HepG2 (cell line): ENCODE measurements at regions not wholly inside any gene's neighbourhood (a gene's known extent, or its start where the extent isn't known, plus 50 kb on each side); places are given as distances from the start of the nearest gene placed in this dataset.

Experiments used
- ATAC-seq: fragments of 200-7000 bp; cut with Tn5 transposase; 3 replicates; pipeline ENCODE4 v1.9.1; 2020; ENCODE audit warnings: mild to moderate bottlenecking, moderate library complexity
- BruUV-seq: library from RNA; stranded (reverse); fragments of 400-500 nt; replicated peaks from 2 replicates; lab custom pipeline; 2021; lab: Mats Ljungman, UMichigan
- CTCF ChIA-PET: fragments of 300-600 bp; formaldehyde crosslinking; extraction: SDS; loops from one replicate; lab custom pipeline; 2021; ENCODE audit warnings: low total read pairs, inconsistent platforms, low intra/inter-chr PET ratio; lab: Yijun Ruan, JAX
- POLR2A ChIA-PET: fragments of 350-600 bp; sonication (Branson Sonifier 250); formaldehyde crosslinking; loops from one replicate; lab custom pipeline; 2020; ENCODE audit warnings: antibody characterized with exemption, inconsistent platforms; lab: Yijun Ruan, JAX
- DNase-seq: peaks from one replicate; pipeline ENCODE4 v3.0.0-alpha.2; 2015; ENCODE audit warnings: low spot score
- FAIRE-seq: peaks from 3 replicates; lab custom pipeline; 2011; peaks lifted over from hg19 to GRCh38; lab: Jason Lieb, UNC
- H2AFZ ChIP-seq: one replicate; pipeline ENCODE4 v1.6.1; 2011; ENCODE audit warnings: low read length, inconsistent platforms
- H3K27ac ChIP-seq: fragments of 300-600 bp; 3 replicates; pipeline ENCODE4 v1.8.0; 2011; ENCODE audit warnings: mixed run types, mild to moderate bottlenecking, mixed read lengths, low read length, inconsistent platforms; ENCODE audit not compliant: insufficient read depth; ENCODE audit errors: extremely low read length
- H3K27me3 ChIP-seq, 2 experiments: fragments of 200-600 bp in 1 of 2; 2 replicates in 1 of 2; 3 replicates in 1 of 2; pipeline versions ENCODE4 v1.6.0 to v1.8.0; 2011; ENCODE audit warnings: low read length in 2 of 2, mild to moderate bottlenecking in 2 of 2, moderate library complexity in 2 of 2, inconsistent platforms in 1 of 2; ENCODE audit not compliant: insufficient read depth in 2 of 2, control insufficient read depth in 1 of 2
- H3K36me3 ChIP-seq, 2 experiments: fragments of 200-600 bp in 1 of 2; replicated peaks in 1 of 2; 2 replicates in 1 of 2; 3 replicates in 1 of 2; pipeline versions ENCODE4 v1.5.1 to v1.8.0; 2011; ENCODE audit warnings: low read length in 2 of 2, inconsistent platforms in 1 of 2; ENCODE audit not compliant: insufficient read depth in 2 of 2, control insufficient read depth in 1 of 2
- H3K4me1 ChIP-seq: 2 replicates; pipeline ENCODE4 v1.5.1; 2012; ENCODE audit warnings: low read length, inconsistent platforms; ENCODE audit not compliant: insufficient read depth
- H3K4me2 ChIP-seq: 2 replicates; pipeline ENCODE4 v1.6.0; 2011; ENCODE audit warnings: low read depth, low read length, inconsistent platforms
- H3K4me3 ChIP-seq, 3 experiments: fragments of 200-600 bp in 1 of 3; sonication (generic), shearing (Covaris generic) in 1 of 3; replicated peaks in 1 of 3; 2 replicates each; pipeline ENCODE4 v1.5.1; 2011 to 2016; ENCODE audit warnings: low read length in 3 of 3, inconsistent platforms in 2 of 3, low read depth in 2 of 3, mild to moderate bottlenecking in 2 of 3, control low read depth in 1 of 3, mixed read lengths in 1 of 3; ENCODE audit not compliant: insufficient read depth in 1 of 3
- H3K79me2 ChIP-seq: one replicate; pipeline ENCODE4 v1.6.1; 2011; ENCODE audit warnings: low read length, inconsistent platforms; ENCODE audit not compliant: insufficient read depth
- H3K9ac ChIP-seq: 2 replicates; pipeline ENCODE4 v1.6.0; 2011; ENCODE audit warnings: mild to moderate bottlenecking, low read depth, low read length, inconsistent platforms; ENCODE audit not compliant: insufficient read depth
- H3K9me3 ChIP-seq: 2 replicates; pipeline ENCODE4 v1.5.1; 2012; ENCODE audit warnings: mild to moderate bottlenecking, low read length
- H4K20me1 ChIP-seq: 2 replicates; pipeline ENCODE4 v1.6.0; 2011; ENCODE audit warnings: inconsistent platforms, mild to moderate bottlenecking, low read length, moderate library complexity; ENCODE audit not compliant: insufficient read depth
- ADNP ChIP-seq: sonication (generic); formaldehyde crosslinking; IDR thresholded peaks from 2 replicates; pipeline ENCODE4 v1.4.0; 2020; ENCODE audit warnings: missing genetic modification reagents
- AKAP8 ChIP-seq: sonication (generic); formaldehyde crosslinking; IDR thresholded peaks from 2 replicates; pipeline ENCODE4 v1.5.1; 2020; ENCODE audit warnings: mild to moderate bottlenecking, missing genetic modification reagents
- CHD2 ChIP-seq: IDR thresholded peaks from 2 replicates; pipeline ENCODE4 v1.6.1; 2011; ENCODE audit warnings: low read depth, low read length, improper control_type of control experiment
- HNRNPL ChIP-seq: fragments of 200-400 bp; formaldehyde crosslinking; IDR thresholded peaks from 2 replicates; pipeline ENCODE4 v1.6.1; 2017; ENCODE audit warnings: mild to moderate bottlenecking, low read depth, low read length
- MAFK ChIP-seq, 2 experiments: IDR thresholded peaks in 1 of 2; conservative IDR thresholded peaks in 1 of 2; 2 replicates each; pipeline ENCODE4 v1.6.1; 2011; ENCODE audit warnings: improper control_type of control experiment in 2 of 2, low read length in 2 of 2
- NFE2L2 ChIP-seq: fragments of 150-350 bp; IDR thresholded peaks from 2 replicates; pipeline ENCODE4 v1.6.1; 2014; ENCODE audit warnings: low read length
- STAG1 ChIP-seq: sonication (generic); formaldehyde crosslinking; IDR thresholded peaks from 2 replicates; pipeline ENCODE4 v1.4.0; 2020; ENCODE audit warnings: missing genetic modification reagents
- ZNF136 ChIP-seq: sonication (generic); formaldehyde crosslinking; IDR thresholded peaks from 2 replicates; pipeline ENCODE4 v1.8.1; 2022; ENCODE audit warnings: low read depth, mild to moderate bottlenecking, moderate library complexity, missing genetic modification reagents
- ZNF383 ChIP-seq: sonication (generic); formaldehyde crosslinking; IDR thresholded peaks from 2 replicates; pipeline ENCODE4 v1.4.0; 2020; ENCODE audit warnings: missing genetic modification reagents, mild to moderate bottlenecking, borderline replicate concordance
- WGBS: methylation state at CpG from one replicate; pipeline ENCODE4 v1.1.6; 2017; ENCODE audit warnings: low lambda C conversion rate; 5-methylcytosine and 5-hydroxymethylcytosine counted together
- in situ Hi-C: cut with HindIII; loops from 2 replicates; pipeline ENCODE4 v1.10.0; 2017; ENCODE audit warnings: low pct_unique_long_range_greater_than_20kb; ENCODE audit not compliant: extremely low pct_ligation_motif_present
- intact Hi-C: fragments of 100-400 bp; cut with micrococcal nuclease; formaldehyde crosslinking; loops from one replicate; pipeline ENCODE4 v1.10.0; 2022; ENCODE audit not compliant: unreplicated experiment
- TF ChIP-seq, protein P1 (sequence below): sonication (generic); formaldehyde crosslinking; IDR thresholded peaks from 2 replicates; pipeline ENCODE4 v1.8.1; 2023; ENCODE audit warnings: missing genetic modification reagents, inconsistent platforms, borderline replicate concordance
- TF ChIP-seq, protein P2 (sequence below): sonication (generic); formaldehyde crosslinking; IDR thresholded peaks from 2 replicates; pipeline ENCODE4 v1.5.1; 2020; ENCODE audit warnings: missing genetic modification reagents, mild to moderate bottlenecking, borderline replicate concordance
- TF ChIP-seq, protein P3 (sequence below): sonication (generic); formaldehyde crosslinking; IDR thresholded peaks from 2 replicates; pipeline ENCODE4 v1.4.0; 2020; ENCODE audit warnings: mild to moderate bottlenecking, low read depth, missing genetic modification reagents
- TF ChIP-seq, protein P4 (sequence below): sonication (generic); formaldehyde crosslinking; IDR thresholded peaks from 2 replicates; pipeline ENCODE4 v1.4.0; 2020; ENCODE audit warnings: missing genetic modification reagents; ENCODE audit errors: not compliant biosample characterization
- TF ChIP-seq, protein P5 (sequence below): sonication (generic); formaldehyde crosslinking; IDR thresholded peaks from 2 replicates; pipeline ENCODE4 v1.8.1; 2023; ENCODE audit warnings: mild to moderate bottlenecking, missing genetic modification reagents, borderline replicate concordance
- TF ChIP-seq, protein P6 (sequence below): sonication (generic); formaldehyde crosslinking; IDR thresholded peaks from 2 replicates; pipeline ENCODE4 v1.5.0; 2020; ENCODE audit warnings: mild to moderate bottlenecking, missing genetic modification reagents
- TF ChIP-seq, protein P7 (sequence below): sonication (generic); formaldehyde crosslinking; IDR thresholded peaks from 2 replicates; pipeline ENCODE4 v1.5.0; 2020; ENCODE audit warnings: missing genetic modification reagents

DNA sequence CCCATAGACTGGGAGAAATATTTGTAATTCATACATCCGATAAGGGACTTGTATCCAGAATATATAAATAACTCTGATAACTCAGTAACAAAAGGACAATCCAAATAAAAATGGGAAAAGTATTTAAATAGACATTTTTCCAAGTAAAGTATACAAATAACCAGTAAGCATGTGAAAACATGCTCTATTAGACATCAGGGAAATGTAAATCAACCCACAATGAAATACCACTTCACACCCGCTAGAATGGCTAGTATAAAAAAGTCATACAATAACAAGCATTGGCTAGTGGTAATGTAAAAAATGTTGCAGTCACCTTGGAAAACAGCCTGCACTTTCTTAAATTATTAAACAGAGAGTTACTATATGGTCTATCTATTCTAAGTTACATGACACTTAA lies 650.7 kb downstream of the C12orf50 start (continued):
- TF ChIP-seq, protein P1, sequence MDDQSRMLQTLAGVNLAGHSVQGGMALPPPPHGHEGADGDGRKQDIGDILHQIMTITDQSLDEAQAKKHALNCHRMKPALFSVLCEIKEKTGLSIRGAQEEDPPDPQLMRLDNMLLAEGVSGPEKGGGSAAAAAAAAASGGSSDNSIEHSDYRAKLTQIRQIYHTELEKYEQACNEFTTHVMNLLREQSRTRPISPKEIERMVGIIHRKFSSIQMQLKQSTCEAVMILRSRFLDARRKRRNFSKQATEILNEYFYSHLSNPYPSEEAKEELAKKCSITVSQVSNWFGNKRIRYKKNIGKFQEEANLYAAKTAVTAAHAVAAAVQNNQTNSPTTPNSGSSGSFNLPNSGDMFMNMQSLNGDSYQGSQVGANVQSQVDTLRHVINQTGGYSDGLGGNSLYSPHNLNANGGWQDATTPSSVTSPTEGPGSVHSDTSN = no peak
- no peak for TF ChIP-seq MAFK (conservative IDR thresholded peaks at IDR 0.05 in 1 of 2, IDR thresholded peaks at IDR 0.05 in 1 of 2; ENCODE audit: low read length in 2 of 2)
- TF ChIP-seq, all 625 proteins: peak for 0

DNA sequence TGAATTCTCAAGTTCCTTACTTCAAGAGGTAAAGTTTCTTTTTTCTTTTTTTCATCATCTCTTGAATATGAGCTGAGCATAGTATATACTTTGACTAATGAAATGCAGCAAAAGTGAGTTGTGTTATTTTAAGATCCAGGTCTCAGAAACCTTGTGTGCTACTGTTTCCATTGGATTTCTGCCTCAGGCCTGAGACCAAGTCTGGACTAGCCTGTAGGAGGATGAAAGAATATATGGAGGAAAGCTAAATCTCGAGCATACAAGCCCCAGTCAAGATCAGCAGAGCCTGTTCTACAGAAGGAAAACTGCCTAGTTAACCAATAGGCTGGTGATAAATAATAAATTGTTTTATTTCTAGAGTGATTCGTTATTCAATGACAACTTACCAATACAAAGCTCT lies 652.5 kb downstream of the C12orf50 start:
- intact Hi-C loops = no loop called here
- Histone ChIP-seq H3K36me3 (no peaks in the 10 kb centered on the region), H3K27ac (no peak overlapping the region), H3K4me1 (no peaks in the 10 kb centered on the region), H3K9me3 (peaks cover 62% of the 10 kb centered on the region), H3K9ac (no peak overlapping the region), H2AFZ (no peak overlapping the region), H3K4me2 (no peak overlapping the region), H3K4me3 (no peak overlapping the region), H3K79me2 (no peaks in the 10 kb centered on the region), H4K20me1 (no peaks in the 10 kb centered on the region), H3K27me3 (no peaks in the 10 kb centered on the region)
- no peak for DNase-seq
- in situ Hi-C loops = no loop called here
- POLR2A ChIA-PET = no interaction called here
- no peak for ATAC-seq
- BruUV-seq = no TSS peak
- CTCF ChIA-PET = no interaction called here
- no peak for FAIRE-seq
- WGBS = 0% methylated on average over 2 of the region's 2 CpGs
- no peak for TF ChIP-seq NFE2L2
- no peak for TF ChIP-seq CHD2
- TF ChIP-seq, protein P2, sequence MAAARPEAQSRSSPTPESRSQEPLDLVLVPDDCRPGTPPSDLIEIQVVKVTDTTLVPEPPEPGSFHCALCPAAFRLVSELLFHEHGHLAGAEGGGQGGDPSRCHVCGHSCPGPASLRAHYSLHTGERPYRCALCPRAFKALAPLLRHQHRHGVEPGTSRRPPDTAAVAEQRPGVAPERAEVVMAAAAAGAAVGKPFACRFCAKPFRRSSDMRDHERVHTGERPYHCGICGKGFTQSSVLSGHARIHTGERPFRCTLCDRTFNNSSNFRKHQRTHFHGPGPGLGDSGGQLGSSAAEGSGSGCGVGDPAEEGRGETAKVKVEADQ (CRISPR knock-in tag) = no peak
- TF ChIP-seq AKAP8 = no peak
- no peak for TF ChIP-seq HNRNPL
- TF ChIP-seq, protein P3, sequence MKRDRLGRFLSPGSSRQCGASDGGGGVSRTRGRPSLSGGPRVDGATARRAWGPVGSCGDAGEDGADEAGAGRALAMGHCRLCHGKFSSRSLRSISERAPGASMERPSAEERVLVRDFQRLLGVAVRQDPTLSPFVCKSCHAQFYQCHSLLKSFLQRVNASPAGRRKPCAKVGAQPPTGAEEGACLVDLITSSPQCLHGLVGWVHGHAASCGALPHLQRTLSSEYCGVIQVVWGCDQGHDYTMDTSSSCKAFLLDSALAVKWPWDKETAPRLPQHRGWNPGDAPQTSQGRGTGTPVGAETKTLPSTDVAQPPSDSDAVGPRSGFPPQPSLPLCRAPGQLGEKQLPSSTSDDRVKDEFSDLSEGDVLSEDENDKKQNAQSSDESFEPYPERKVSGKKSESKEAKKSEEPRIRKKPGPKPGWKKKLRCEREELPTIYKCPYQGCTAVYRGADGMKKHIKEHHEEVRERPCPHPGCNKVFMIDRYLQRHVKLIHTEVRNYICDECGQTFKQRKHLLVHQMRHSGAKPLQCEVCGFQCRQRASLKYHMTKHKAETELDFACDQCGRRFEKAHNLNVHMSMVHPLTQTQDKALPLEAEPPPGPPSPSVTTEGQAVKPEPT (CRISPR knock-in tag) = no peak
- no peak for TF ChIP-seq ADNP (CRISPR knock-in tag)
- TF ChIP-seq ZNF136 (CRISPR knock-in tag) = no peak
- TF ChIP-seq, protein P4, sequence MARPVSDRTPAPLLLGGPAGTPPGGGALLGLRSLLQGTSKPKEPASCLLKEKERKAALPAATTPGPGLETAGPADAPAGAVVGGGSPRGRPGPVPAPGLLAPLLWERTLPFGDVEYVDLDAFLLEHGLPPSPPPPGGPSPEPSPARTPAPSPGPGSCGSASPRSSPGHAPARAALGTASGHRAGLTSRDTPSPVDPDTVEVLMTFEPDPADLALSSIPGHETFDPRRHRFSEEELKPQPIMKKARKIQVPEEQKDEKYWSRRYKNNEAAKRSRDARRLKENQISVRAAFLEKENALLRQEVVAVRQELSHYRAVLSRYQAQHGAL (CRISPR knock-in tag) = no peak
- TF ChIP-seq ZNF383 = no peak
- TF ChIP-seq, protein P5, sequence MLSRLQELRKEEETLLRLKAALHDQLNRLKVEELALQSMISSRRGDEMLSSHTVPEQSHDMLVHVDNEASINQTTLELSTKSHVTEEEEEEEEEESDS (CRISPR knock-in tag) = no peak
- TF ChIP-seq, protein P6, sequence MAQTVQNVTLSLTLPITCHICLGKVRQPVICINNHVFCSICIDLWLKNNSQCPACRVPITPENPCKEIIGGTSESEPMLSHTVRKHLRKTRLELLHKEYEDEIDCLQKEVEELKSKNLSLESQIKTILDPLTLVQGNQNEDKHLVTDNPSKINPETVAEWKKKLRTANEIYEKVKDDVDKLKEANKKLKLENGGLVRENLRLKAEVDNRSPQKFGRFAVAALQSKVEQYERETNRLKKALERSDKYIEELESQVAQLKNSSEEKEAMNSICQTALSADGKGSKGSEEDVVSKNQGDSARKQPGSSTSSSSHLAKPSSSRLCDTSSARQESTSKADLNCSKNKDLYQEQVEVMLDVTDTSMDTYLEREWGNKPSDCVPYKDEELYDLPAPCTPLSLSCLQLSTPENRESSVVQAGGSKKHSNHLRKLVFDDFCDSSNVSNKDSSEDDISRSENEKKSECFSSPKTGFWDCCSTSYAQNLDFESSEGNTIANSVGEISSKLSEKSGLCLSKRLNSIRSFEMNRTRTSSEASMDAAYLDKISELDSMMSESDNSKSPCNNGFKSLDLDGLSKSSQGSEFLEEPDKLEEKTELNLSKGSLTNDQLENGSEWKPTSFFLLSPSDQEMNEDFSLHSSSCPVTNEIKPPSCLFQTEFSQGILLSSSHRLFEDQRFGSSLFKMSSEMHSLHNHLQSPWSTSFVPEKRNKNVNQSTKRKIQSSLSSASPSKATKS (CRISPR knock-in tag) = no peak
- TF ChIP-seq STAG1 (CRISPR knock-in tag) = no peak
- TF ChIP-seq, protein P7, sequence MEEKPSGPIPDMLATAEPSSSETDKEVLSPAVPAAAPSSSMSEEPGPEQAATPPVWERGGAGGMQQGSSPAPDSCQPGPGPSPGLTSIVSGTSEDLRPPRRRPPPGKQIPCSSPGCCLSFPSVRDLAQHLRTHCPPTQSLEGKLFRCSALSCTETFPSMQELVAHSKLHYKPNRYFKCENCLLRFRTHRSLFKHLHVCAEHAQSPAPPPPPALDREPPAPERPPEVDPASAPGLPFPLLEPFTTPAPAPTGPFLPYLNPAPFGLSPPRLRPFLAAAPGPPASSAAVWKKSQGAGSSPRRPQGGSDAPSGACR (CRISPR knock-in tag) = no peak
